ENCODE measurements at regions not wholly inside any gene's neighbourhood (a gene's known extent, or its start where the extent isn't known, plus 50 kb on each side); places are given as distances from the start of the nearest gene placed in this dataset.
A peak's percentile ranks its signal among the peaks of the same experiment; 100 is the strongest.

DNA sequence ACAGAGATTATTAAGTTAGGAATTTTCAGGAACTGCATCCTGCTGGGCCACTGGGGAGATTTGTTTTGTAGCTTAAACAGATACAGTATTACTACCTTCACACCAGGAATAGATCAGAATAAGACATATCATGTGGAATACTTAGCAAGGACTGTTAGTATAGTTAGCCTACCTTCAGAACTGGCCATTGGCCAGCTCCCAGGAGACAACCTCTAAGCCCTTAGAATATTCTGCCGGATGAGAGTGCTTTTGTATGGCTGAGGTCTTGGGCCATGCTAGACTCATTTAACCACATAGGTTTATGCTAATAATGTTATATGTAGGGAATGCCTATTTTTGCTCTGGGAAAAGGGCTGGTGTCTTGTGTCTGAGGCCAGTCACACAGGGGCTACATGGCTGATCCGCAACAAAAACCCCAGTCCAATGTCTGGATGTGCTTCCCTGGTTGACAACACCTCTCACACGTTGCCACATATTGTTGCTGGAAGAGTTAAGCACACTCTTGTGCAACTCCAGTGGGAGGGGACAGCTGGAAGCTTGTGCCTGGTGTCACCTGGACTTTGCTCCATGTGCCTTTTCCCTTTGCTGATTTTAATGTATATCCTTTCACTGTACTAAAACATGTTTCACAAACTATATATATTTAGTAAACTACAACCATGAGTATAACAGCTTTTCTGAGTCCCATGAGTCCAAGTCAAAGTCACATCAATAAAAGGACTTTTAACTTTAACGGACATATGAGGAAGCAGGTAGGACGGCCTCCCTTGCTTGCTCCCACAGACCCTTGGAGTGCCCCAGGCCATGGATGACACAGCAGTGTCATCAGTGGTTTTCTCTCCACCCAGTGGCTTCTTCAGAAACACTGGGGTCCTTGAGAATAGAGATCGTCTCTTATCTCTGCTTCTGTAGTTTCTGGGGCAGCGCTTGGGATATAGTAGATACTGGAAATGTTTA lies 118.0 kb upstream of the C3orf80 start:
- no peaks in the 10 kb centered on the region for H3K9me3 ChIP-seq
- no peak for TF ChIP-seq POLR2A (IDR thresholded peaks at IDR 0.05)
- TF ChIP-seq, protein P1, sequence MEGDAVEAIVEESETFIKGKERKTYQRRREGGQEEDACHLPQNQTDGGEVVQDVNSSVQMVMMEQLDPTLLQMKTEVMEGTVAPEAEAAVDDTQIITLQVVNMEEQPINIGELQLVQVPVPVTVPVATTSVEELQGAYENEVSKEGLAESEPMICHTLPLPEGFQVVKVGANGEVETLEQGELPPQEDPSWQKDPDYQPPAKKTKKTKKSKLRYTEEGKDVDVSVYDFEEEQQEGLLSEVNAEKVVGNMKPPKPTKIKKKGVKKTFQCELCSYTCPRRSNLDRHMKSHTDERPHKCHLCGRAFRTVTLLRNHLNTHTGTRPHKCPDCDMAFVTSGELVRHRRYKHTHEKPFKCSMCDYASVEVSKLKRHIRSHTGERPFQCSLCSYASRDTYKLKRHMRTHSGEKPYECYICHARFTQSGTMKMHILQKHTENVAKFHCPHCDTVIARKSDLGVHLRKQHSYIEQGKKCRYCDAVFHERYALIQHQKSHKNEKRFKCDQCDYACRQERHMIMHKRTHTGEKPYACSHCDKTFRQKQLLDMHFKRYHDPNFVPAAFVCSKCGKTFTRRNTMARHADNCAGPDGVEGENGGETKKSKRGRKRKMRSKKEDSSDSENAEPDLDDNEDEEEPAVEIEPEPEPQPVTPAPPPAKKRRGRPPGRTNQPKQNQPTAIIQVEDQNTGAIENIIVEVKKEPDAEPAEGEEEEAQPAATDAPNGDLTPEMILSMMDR (IDR thresholded peaks at IDR 0.05): no peak
- TF ChIP-seq EP300 (IDR thresholded peaks at IDR 0.05): no peak
- no peak for TF ChIP-seq POLR2AphosphoS5 (IDR thresholded peaks at IDR 0.05)
- peak in 1 of 2 donors; percentile 70 for DNase-seq
- H3K27me3 ChIP-seq: no peaks in the 10 kb centered on the region
- H3K4me3 ChIP-seq: no peak overlapping the region
- no peak overlapping the region for H3K27ac ChIP-seq
- WGBS, 2 donors: 63 to 64% methylated on average over 7 of the region's 7 CpGs
- H3K36me3 ChIP-seq: no peaks in the 10 kb centered on the region
- peaks cover 0 to under 1% (median 0%) of the 10 kb centered on the region in 4 donors for H3K4me1 ChIP-seq
- peak in 1 of 2 donors; percentile 18 for ATAC-seq (ENCODE audit: low FRiP score in 2 of 2)

GRCh38 chr3:160108362-160108761 lies 116.9 kb upstream of the C3orf80 start:
- Histone ChIP-seq H3K27me3 (no peaks in the 10 kb centered on the region), H3K9me3 (no peaks in the 10 kb centered on the region), H3K36me3 (no peaks in the 10 kb centered on the region), H3K4me3 (no peak overlapping the region), H3K27ac (no peak overlapping the region), H3K4me1 (peaks cover 0 to 4% (median 0%) of the 10 kb centered on the region in 4 donors)
- DNase-seq: no peak
- WGBS, 2 donors: 47 to 52% methylated on average over 4 of the region's 4 CpGs
- ATAC-seq (ENCODE audit: low FRiP score in 2 of 2): no peak
- TF ChIP-seq EP300 (IDR thresholded peaks at IDR 0.05) (no peak), POLR2A (IDR thresholded peaks at IDR 0.05) (no peak), POLR2AphosphoS5 (IDR thresholded peaks at IDR 0.05) (no peak)
- TF ChIP-seq, protein P1 (IDR thresholded peaks at IDR 0.05): no peak

DNA sequence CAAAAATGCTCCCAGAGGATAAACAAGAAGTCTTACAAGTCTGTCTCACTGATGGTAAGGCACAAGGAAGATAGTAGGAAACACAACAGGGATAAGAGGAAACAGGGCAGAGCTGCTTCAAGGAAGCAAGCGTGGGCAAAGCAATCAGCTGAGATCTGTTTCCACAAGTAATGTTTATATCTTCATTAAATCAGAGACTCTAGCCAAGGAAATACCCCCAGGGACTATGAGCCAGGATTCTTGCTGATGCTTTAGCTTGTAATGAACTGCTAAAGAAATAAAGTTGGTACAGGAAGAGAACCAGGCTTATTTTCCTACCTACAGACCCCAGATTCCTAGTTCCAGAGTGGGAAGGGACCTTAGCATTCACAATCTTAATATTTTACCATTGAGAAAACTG lies 112.7 kb upstream of the C3orf80 start:
- TF ChIP-seq EP300 (IDR thresholded peaks at IDR 0.05) (no peak), POLR2AphosphoS5 (IDR thresholded peaks at IDR 0.05) (no peak), POLR2A (IDR thresholded peaks at IDR 0.05) (no peak)
- TF ChIP-seq, protein P1 (IDR thresholded peaks at IDR 0.05): no peak
- 43 to 60% methylated on average over 1 of the region's 1 CpG for WGBS, 2 donors
- no peak overlapping the region for H3K27ac ChIP-seq
- no peak for ATAC-seq (ENCODE audit: low FRiP score in 2 of 2)
- H3K36me3 ChIP-seq: no peaks in the 10 kb centered on the region
- H3K9me3 ChIP-seq: no peaks in the 10 kb centered on the region
- H3K4me3 ChIP-seq: no peak overlapping the region
- H3K4me1 ChIP-seq: peaks cover 0 to 4% (median 0%) of the 10 kb centered on the region in 4 donors
- DNase-seq: no peak
- H3K27me3 ChIP-seq: no peaks in the 10 kb centered on the region

- no peaks in the 10 kb centered on the region for H3K27me3 ChIP-seq
- H3K9me3 ChIP-seq: no peaks in the 10 kb centered on the region
- TF ChIP-seq POLR2AphosphoS5 (IDR thresholded peaks at IDR 0.05) (no peak), EP300 (IDR thresholded peaks at IDR 0.05) (no peak)
- TF ChIP-seq, protein P1 (IDR thresholded peaks at IDR 0.05): no peak
- H3K36me3 ChIP-seq: no peaks in the 10 kb centered on the region
- peaks cover 0 to 4% (median 0%) of the 10 kb centered on the region in 4 donors for H3K4me1 ChIP-seq
- no peak overlapping the region for H3K27ac ChIP-seq
- H3K4me3 ChIP-seq: no peak overlapping the region
- 87 to 94% methylated on average over 4 of the region's 4 CpGs for WGBS, 2 donors
- no peak for ATAC-seq (ENCODE audit: low FRiP score in 2 of 2)
- no peak for DNase-seq
Observed at GRCh38 chr3:160112996-160113395, 112.2 kb upstream of the C3orf80 start.
